Chondrocyte (in vitro differentiated cells): ENCODE measurements at regions not wholly inside any gene's neighbourhood (a gene's known extent, or its start where the extent isn't known, plus 50 kb on each side); places are given as distances from the start of the nearest gene placed in this dataset.

ENCODE experiments used
- DNase-seq: peaks from one replicate; pipeline ENCODE4 v3.0.0; 2021; ENCODE audit warnings: mixed read lengths, low spot score
- H3K27ac Mint-ChIP-seq: one replicate; pipeline ENCODE4 v1.8.0; 2021; ENCODE audit warnings: mild to moderate bottlenecking, moderate library complexity, mixed read lengths; ENCODE audit not compliant: unreplicated experiment
- H3K27me3 Mint-ChIP-seq: 2 replicates; pipeline ENCODE4 v1.8.0; 2021; ENCODE audit warnings: low read depth, mixed read lengths
- H3K36me3 Mint-ChIP-seq: 2 replicates; pipeline ENCODE4 v1.8.0; 2021; ENCODE audit warnings: low read depth, mixed read lengths
- H3K4me1 Mint-ChIP-seq: 2 replicates; pipeline ENCODE4 v1.8.0; 2021; ENCODE audit warnings: low read depth, mild to moderate bottlenecking, mixed read lengths
- H3K4me3 Mint-ChIP-seq: one replicate; pipeline ENCODE4 v1.8.0; 2021; ENCODE audit warnings: mild to moderate bottlenecking, moderate library complexity, mixed read lengths; ENCODE audit not compliant: unreplicated experiment
- H3K9me3 Mint-ChIP-seq: 2 replicates; pipeline ENCODE4 v1.8.0; 2021; ENCODE audit warnings: low read depth, mixed read lengths
- CTCF ChIP-seq: fragments of 200-600 bp; sonication (generic); IDR thresholded peaks from 2 replicates; pipeline ENCODE4 v1.5.0; 2021; ENCODE audit warnings: antibody characterized with exemption, mild to moderate bottlenecking, moderate library complexity

- H3K36me3 Mint-ChIP-seq: no peaks in the 10 kb centered on the region
- H3K9me3 Mint-ChIP-seq: peaks cover 15% of the 10 kb centered on the region
- no peak for TF ChIP-seq CTCF
- no peaks in the 10 kb centered on the region for H3K4me1 Mint-ChIP-seq
- no peak overlapping the region for H3K4me3 Mint-ChIP-seq
- DNase-seq: peak; percentile 15
- H3K27me3 Mint-ChIP-seq: peaks cover 10% of the 10 kb centered on the region
- no peak overlapping the region for H3K27ac Mint-ChIP-seq
These were observed 118.0 kb upstream of the SEC14L1 start for GRCh38 chr17:77022766-77023165.

GRCh38 chr17:77025781-77026180 lies 115.0 kb upstream of the SEC14L1 start:
- no peak for TF ChIP-seq CTCF
- H3K27me3 Mint-ChIP-seq: peaks cover 13% of the 10 kb centered on the region
- H3K4me3 Mint-ChIP-seq: no peak overlapping the region
- no peak overlapping the region for H3K27ac Mint-ChIP-seq
- no peak for DNase-seq
- peaks cover 15% of the 10 kb centered on the region for H3K9me3 Mint-ChIP-seq
- H3K36me3 Mint-ChIP-seq: no peaks in the 10 kb centered on the region
- no peaks in the 10 kb centered on the region for H3K4me1 Mint-ChIP-seq

GRCh38 chr17:77027271-77027889 lies 113.4 kb upstream of the SEC14L1 start:
- H3K36me3 Mint-ChIP-seq: peaks cover 3% of the 10 kb centered on the region
- H3K27ac Mint-ChIP-seq: no peak overlapping the region
- no peak for DNase-seq

DNA sequence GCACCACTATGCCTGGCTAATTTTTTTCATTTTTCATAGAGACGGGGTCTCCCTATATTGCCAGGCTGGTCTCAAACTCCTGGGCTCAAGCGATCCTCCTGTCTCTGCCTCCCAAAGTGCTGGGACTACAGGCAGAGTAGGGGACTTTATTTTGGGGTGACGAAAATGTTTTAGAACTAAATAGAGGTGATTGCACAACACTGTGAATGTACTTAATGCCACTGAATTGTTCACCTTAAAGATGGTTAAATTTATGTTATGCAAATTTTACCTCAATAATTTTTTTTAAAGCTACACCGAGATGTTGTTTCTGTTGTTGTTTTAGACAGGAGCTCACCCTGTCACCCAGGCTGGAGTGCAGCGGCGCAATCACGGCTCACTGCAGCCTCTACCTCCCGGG lies 111.9 kb upstream of the SEC14L1 start:
- Mint-ChIP-seq H3K27ac (no peak overlapping the region), H3K9me3 (peaks cover 14% of the 10 kb centered on the region), H3K4me3 (no peak overlapping the region), H3K4me1 (no peaks in the 10 kb centered on the region), H3K36me3 (peaks cover 3% of the 10 kb centered on the region), H3K27me3 (peaks cover 14% of the 10 kb centered on the region)
- DNase-seq: no peak
- no peak for TF ChIP-seq CTCF

More at GRCh38 chr17:77027271-77027889, 113.4 kb upstream of the SEC14L1 start:
- Mint-ChIP-seq H3K27me3 (peaks cover 13% of the 10 kb centered on the region), H3K4me1 (no peaks in the 10 kb centered on the region), H3K4me3 (no peak overlapping the region), H3K9me3 (peaks cover 14% of the 10 kb centered on the region)
- no peak for TF ChIP-seq CTCF

DNA sequence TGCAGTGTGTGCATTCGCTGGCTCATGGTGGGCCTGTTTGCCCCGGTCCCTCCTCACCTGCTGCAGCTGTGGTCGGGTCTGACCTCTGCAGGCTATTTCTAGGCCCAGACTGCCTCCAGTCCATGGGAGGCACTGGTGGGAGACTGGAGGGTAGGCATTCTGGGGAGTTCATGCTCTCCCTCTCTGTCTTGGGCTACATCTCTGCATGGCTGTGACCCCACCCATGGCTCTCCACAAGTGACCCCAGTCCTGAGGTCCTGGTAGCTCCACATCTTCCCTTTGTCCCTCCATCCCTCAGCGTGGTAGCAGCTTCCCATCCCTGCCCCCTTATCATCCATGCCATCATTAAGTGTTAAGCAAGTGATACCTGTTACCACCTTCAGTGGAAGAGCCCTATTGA lies 107.8 kb upstream of the SEC14L1 start:
- DNase-seq: no peak
- peaks cover 28% of the 10 kb centered on the region for H3K27me3 Mint-ChIP-seq
- no peak overlapping the region for H3K4me3 Mint-ChIP-seq
- H3K27ac Mint-ChIP-seq: no peak overlapping the region
- peaks cover 3% of the 10 kb centered on the region for H3K36me3 Mint-ChIP-seq
- no peaks in the 10 kb centered on the region for H3K4me1 Mint-ChIP-seq
- peaks cover 7% of the 10 kb centered on the region for H3K9me3 Mint-ChIP-seq
- no peak for TF ChIP-seq CTCF
